CD4-positive, alpha-beta T cell (primary cell): ENCODE measurements at regions not wholly inside any gene's neighbourhood (a gene's known extent, or its start where the extent isn't known, plus 50 kb on each side); places are given as distances from the start of the nearest gene placed in this dataset.
"Not testable (repeated sequence)": the region's sequence is repeated elsewhere in the genome, so short reads cannot be mapped to it uniquely, and the experiment has no call there.

Experiments
- ATAC-seq: fragments of 200-7000 bp; cut with Tn5 transposase; one replicate; pipeline ENCODE4 v1.10.0; 2022; ENCODE audit warnings: mild to moderate bottlenecking; ENCODE audit not compliant: poor library complexity
- CTCF ChIA-PET: fragments of 350-600 bp; sonication (Branson Sonifier 250); formaldehyde crosslinking; loops from one replicate; lab custom pipeline; 2021; ENCODE audit warnings: antibody characterized with exemption, inconsistent platforms; lab: Charles Lee
- POLR2A ChIA-PET: fragments of 350-600 bp; sonication (Branson Sonifier 250); formaldehyde crosslinking; loops from one replicate; lab custom pipeline; 2021; ENCODE audit warnings: antibody characterized with exemption, inconsistent platforms; lab: Charles Lee
- DNase-seq, 14 experiments: peaks; one replicate each; pipeline ENCODE4 v3.0.0-alpha.2; 2013 to 2020; ENCODE audit warnings: mixed read lengths in 2 of 14
- H3K27ac ChIP-seq, 2 donors: one replicate each; pipeline versions ENCODE4 v1.5.1 to v1.7.0; 2013; ENCODE audit warnings: low read length in 2 of 2, low read depth in 1 of 2, mild to moderate bottlenecking in 1 of 2
- H3K27me3 ChIP-seq, 2 experiments: 1 replicate in 1 of 2; 2 replicates in 1 of 2; pipeline versions ENCODE4 v1.6.1 to v1.7.0; 2013; ENCODE audit warnings: low read length in 2 of 2, control low read depth in 1 of 2, mild to moderate bottlenecking in 1 of 2, moderate library complexity in 1 of 2; ENCODE audit not compliant: insufficient read depth in 2 of 2, control insufficient read depth in 1 of 2
- H3K36me3 ChIP-seq: one replicate; pipeline ENCODE4 v1.6.1; 2013; ENCODE audit warnings: low read length, control low read depth; ENCODE audit not compliant: insufficient read depth
- H3K4me1 ChIP-seq: one replicate; pipeline ENCODE4 v1.6.1; 2013; ENCODE audit warnings: low read length, control low read depth; ENCODE audit not compliant: insufficient read depth
- H3K4me3 ChIP-seq: one replicate; pipeline ENCODE4 v1.5.1; 2013; ENCODE audit warnings: mild to moderate bottlenecking, low read length, moderate library complexity
- H3K9me3 ChIP-seq, 2 experiments: 1 replicate in 1 of 2; 2 replicates in 1 of 2; pipeline versions ENCODE4 v1.6.1 to v1.7.0; 2013; ENCODE audit warnings: low read length in 2 of 2, mild to moderate bottlenecking in 2 of 2, control low read depth in 1 of 2, moderate library complexity in 1 of 2; ENCODE audit not compliant: control insufficient read depth in 1 of 2, insufficient read depth in 1 of 2
- H3K27ac Mint-ChIP-seq: one replicate; pipeline ENCODE4 v1.8.0; 2020; ENCODE audit warnings: mixed read lengths
- H3K27me3 Mint-ChIP-seq: one replicate; pipeline ENCODE4 v1.8.0; 2021; ENCODE audit warnings: mixed read lengths
- H3K36me3 Mint-ChIP-seq: one replicate; pipeline ENCODE4 v1.8.0; 2021; ENCODE audit warnings: low read depth, mixed read lengths
- H3K4me1 Mint-ChIP-seq: one replicate; pipeline ENCODE4 v1.8.0; 2021; ENCODE audit warnings: low read depth, mixed read lengths
- H3K4me3 Mint-ChIP-seq: one replicate; pipeline ENCODE4 v1.8.0; 2020; ENCODE audit warnings: mild to moderate bottlenecking, mixed read lengths
- H3K9me3 Mint-ChIP-seq: one replicate; pipeline ENCODE4 v1.8.0; 2020; ENCODE audit warnings: mixed read lengths
- intact Hi-C, 2 experiments: fragments of 100-400 bp; cut with DNase I in 1 of 2; cut with micrococcal nuclease in 1 of 2; formaldehyde crosslinking; loops; one replicate each; pipeline versions ENCODE4 v1.15.1 to v1.9.0; 2023 to 2025; cut with DNase I, micrococcal nuclease
- TF ChIP-seq, protein P1 (sequence below): fragments of 200-600 bp; IDR thresholded peaks from one replicate; pipeline ENCODE4 v1.8.0; 2022; ENCODE audit warnings: antibody characterized with exemption, mild to moderate bottlenecking

DNA sequence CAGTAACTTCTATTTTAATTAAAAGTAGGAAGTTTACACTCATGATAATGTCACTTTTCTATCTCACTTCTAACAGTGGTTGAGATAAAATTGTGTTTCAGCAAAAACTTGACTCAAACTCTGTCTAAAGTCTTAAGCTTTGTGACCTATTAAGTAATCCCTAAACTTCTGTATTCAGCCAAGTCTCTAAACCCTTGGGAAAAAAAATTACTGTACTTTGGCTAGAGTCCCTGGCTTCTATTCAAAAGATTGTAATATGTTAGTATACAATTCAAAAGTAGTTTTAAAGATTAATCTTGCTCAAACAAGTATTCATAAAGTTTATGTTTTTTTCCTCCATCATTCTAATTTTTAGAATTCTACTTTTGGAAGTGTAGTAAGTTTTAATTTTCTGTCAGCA lies 1248.8 kb downstream of the UQCRFS1 start:
- no peaks in the 10 kb centered on the region for H3K9me3 ChIP-seq
- TF ChIP-seq, protein P1, sequence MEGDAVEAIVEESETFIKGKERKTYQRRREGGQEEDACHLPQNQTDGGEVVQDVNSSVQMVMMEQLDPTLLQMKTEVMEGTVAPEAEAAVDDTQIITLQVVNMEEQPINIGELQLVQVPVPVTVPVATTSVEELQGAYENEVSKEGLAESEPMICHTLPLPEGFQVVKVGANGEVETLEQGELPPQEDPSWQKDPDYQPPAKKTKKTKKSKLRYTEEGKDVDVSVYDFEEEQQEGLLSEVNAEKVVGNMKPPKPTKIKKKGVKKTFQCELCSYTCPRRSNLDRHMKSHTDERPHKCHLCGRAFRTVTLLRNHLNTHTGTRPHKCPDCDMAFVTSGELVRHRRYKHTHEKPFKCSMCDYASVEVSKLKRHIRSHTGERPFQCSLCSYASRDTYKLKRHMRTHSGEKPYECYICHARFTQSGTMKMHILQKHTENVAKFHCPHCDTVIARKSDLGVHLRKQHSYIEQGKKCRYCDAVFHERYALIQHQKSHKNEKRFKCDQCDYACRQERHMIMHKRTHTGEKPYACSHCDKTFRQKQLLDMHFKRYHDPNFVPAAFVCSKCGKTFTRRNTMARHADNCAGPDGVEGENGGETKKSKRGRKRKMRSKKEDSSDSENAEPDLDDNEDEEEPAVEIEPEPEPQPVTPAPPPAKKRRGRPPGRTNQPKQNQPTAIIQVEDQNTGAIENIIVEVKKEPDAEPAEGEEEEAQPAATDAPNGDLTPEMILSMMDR, result no peak
- Mint-ChIP-seq H3K36me3 (no peaks in the 10 kb centered on the region), H3K27me3 (peaks cover 10% of the 10 kb centered on the region), H3K4me3 (no peak overlapping the region), H3K9me3 (no peaks in the 10 kb centered on the region), H3K27ac (no peak overlapping the region), H3K4me1 (no peaks in the 10 kb centered on the region)
- no peaks in the 10 kb centered on the region for H3K36me3 ChIP-seq
- ATAC-seq, result no peak
- DNase-seq, result no peak
- POLR2A ChIA-PET, result no interaction called here
- H3K4me3 ChIP-seq, result no peak overlapping the region
- no peak overlapping the region for H3K27ac ChIP-seq
- intact Hi-C loops, result loop anchor here (10.0 kb wide), 2 partner anchors 751 to 1631 kb away; no protein-coding TSS in a partner anchor
- H3K4me1 ChIP-seq, result no peaks in the 10 kb centered on the region
- CTCF ChIA-PET, result no interaction called here
- no peaks in the 10 kb centered on the region for H3K27me3 ChIP-seq

DNA sequence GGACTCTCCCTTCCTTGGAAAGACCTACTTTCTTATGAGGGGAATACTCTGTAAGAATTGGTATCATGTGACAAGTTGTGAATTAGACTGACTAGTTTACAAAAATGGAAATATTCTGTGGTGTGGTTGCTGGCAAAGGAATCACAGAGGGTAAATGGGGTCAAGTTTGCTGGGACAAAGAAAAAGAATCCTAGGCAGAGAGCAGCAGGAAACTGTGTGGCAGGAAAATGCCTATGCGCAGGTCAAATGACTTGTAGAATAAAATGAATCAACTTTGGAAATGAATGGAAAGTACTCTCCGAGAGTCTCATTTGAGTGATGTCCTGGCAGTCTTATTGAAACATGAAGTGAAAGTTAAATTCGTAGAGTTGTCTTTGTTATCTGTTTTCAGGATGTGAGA lies 1250.7 kb downstream of the UQCRFS1 start:
- Histone ChIP-seq H3K4me1 (no peaks in the 10 kb centered on the region), H3K27ac (no peak overlapping the region), H3K4me3 (no peak overlapping the region), H3K36me3 (no peaks in the 10 kb centered on the region), H3K27me3 (no peaks in the 10 kb centered on the region), H3K9me3 (no peaks in the 10 kb centered on the region)
- Mint-ChIP-seq H3K4me1 (no peaks in the 10 kb centered on the region), H3K4me3 (no peak overlapping the region), H3K27me3 (peaks cover 10% of the 10 kb centered on the region), H3K27ac (no peak overlapping the region), H3K9me3 (no peaks in the 10 kb centered on the region), H3K36me3 (no peaks in the 10 kb centered on the region)
- TF ChIP-seq, protein P1, result no peak
- intact Hi-C loops, result loop anchor here (10.0 kb wide), 2 partner anchors 753 to 1633 kb away; no protein-coding TSS in a partner anchor
- no peak for DNase-seq
- ChIA-PET POLR2A (no interaction called here), CTCF (no interaction called here)
- ATAC-seq, result no peak

DNA sequence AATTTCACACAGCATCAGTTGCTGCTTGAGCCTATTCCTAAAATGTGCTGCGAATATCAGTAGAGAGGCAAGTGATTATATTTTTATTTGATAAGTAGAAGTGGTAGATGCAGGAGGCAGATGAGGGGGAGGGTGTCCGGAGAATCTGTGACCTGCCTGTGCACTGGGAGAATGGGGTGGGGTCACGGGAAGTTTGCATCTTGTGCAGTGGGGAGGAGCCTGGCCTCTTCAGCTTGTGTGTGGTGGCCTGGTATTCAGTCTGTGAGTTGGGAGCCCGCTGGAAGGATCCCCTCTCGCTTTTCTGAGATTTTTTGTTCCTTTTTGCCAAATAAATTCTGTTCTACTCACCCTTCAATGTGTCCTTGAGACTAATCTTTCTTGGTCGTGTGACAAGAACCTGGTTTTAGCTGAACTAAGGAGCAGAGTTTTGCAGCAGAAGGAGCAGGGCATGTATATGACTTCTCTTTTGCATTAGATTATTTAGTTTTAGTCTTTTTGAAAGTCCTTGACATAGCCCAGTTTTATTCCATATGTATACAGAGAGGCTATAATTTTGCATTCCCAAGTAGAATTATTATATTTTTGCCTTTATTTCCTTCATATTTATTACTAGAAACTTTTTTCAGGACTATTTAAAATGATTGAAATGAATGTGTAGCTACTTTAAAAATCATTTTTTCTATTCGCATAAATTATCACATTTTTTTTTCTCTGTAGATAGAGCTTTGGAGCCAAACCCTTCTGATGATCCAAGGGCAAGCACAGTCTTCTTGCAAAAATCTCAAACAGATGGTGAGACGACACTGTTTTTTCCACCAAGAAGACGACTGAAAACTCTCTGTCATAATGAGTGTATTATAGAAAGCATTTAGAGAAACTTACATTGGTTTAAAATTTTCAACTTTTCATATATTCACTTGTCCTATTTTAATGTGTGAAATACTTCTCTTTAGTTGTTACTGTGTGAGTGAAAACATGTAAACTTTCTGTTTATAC lies 1257.2 kb downstream of the UQCRFS1 start:
- Histone ChIP-seq H3K4me1 (no peaks in the 10 kb centered on the region), H3K27ac (no peak overlapping the region), H3K4me3 (no peak overlapping the region), H3K27me3 (no peaks in the 10 kb centered on the region), H3K9me3 (no peaks in the 10 kb centered on the region), H3K36me3 (no peaks in the 10 kb centered on the region)
- Mint-ChIP-seq H3K9me3 (peaks cover 2% of the 10 kb centered on the region), H3K4me3 (no peak overlapping the region), H3K36me3 (no peaks in the 10 kb centered on the region), H3K27me3 (no peaks in the 10 kb centered on the region), H3K27ac (no peak overlapping the region), H3K4me1 (no peaks in the 10 kb centered on the region)
- intact Hi-C loops, result no loop called here
- POLR2A ChIA-PET, result no interaction called here
- ATAC-seq (no peak), DNase-seq (no peak)
- TF ChIP-seq, protein P1, result no peak
- CTCF ChIA-PET, result no interaction called here

DNA sequence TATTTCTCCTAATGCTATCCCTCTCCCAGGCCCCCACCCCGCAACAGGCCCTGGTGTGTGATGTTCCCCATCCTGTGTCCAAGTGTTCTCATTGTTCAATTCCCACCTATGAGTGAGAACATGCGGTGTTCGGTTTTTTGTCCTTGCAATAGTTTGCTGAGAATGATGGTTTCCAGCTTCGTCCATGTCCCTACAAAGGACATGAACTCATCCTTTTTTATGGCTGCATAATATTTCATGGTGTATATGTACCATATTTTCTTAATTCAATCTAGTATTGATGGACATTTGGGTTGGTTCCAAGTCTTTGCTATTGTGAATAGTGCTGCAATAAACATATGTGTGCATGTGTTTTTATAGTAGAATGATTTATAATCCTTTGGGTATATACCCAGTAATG lies 1270.3 kb downstream of the UQCRFS1 start:
- H3K36me3 ChIP-seq, H3K27me3 ChIP-seq, ATAC-seq, DNase-seq, H3K27ac Mint-ChIP-seq, H3K4me1 Mint-ChIP-seq, H3K9me3 ChIP-seq, H3K36me3 Mint-ChIP-seq, intact Hi-C loops, H3K4me1 ChIP-seq, POLR2A ChIA-PET, H3K27me3 Mint-ChIP-seq, H3K4me3 Mint-ChIP-seq, CTCF ChIA-PET, H3K27ac ChIP-seq, H3K4me3 ChIP-seq: not testable (repeated sequence)
- peaks cover 17% of the 10 kb centered on the region for H3K9me3 Mint-ChIP-seq
